HEK293T (cell line): ENCODE measurements at regions not wholly inside any gene's neighbourhood (a gene's known extent, or its start where the extent isn't known, plus 50 kb on each side); places are given as distances from the start of the nearest gene placed in this dataset.

ENCODE experiments used
- BHLHE40 ChIP-seq: fragments of 450-650 bp; IDR thresholded peaks from 2 replicates; pipeline ENCODE4 v1.6.1; 2016; ENCODE audit warnings: mild to moderate bottlenecking, moderate library complexity, borderline replicate concordance
- FOXM1 ChIP-seq: fragments of 450-650 bp; IDR thresholded peaks from 2 replicates; pipeline ENCODE4 v1.6.1; 2017; ENCODE audit warnings: mild to moderate bottlenecking, borderline replicate concordance
- TF ChIP-seq, protein P1 (sequence below): fragments of 450-650 bp; IDR thresholded peaks from 2 replicates; pipeline ENCODE4 v1.6.1; 2016

DNA sequence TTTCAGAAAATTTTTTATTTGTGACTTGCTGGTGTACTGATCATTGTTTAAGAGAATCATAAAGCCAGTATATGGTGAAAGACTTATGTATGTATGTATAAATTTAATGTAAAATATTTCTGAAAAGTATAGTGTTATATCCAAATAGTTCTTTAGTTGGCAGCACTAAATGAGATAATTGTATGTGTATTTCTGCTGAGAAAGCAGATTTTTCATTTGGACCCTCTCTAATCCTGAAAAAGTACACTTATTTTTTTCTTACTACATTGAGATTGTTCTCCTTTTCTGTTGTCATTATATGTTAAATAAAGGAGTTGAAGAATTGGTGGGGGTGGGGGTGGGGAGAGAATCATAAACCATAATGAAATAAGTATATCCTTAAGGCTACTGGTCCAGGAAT, 324.9 kb upstream of the SUCLG2 start:
- TF ChIP-seq, protein P1, sequence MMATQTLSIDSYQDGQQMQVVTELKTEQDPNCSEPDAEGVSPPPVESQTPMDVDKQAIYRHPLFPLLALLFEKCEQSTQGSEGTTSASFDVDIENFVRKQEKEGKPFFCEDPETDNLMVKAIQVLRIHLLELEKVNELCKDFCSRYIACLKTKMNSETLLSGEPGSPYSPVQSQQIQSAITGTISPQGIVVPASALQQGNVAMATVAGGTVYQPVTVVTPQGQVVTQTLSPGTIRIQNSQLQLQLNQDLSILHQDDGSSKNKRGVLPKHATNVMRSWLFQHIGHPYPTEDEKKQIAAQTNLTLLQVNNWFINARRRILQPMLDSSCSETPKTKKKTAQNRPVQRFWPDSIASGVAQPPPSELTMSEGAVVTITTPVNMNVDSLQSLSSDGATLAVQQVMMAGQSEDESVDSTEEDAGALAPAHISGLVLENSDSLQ: no peak
- TF ChIP-seq FOXM1 (no peak), BHLHE40 (no peak)
